ENCODE measurements at regions not wholly inside any gene's neighbourhood (a gene's known extent, or its start where the extent isn't known, plus 50 kb on each side); places are given as distances from the start of the nearest gene placed in this dataset.
A peak's percentile ranks its signal among the peaks of the same experiment; 100 is the strongest.

DNA sequence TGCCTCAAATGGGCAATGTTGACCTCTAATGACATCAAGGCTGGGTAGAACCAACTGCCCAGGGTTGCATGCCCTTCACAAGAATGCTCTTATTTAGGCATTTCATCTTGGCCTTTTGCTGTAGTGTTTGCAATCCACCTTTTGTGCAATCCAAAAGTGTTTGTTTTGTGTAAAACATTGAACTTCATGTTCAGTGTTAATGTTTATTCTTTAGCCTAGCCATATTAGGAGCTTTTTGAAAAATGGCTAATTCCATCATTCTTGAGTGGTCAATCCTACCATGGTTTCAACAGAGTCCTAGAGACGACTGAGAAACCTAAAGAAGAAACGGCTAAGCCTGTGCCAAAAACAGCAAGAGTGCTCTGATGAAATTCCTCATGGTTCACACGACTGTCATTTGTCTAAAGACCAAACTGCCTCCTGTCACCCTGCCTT is 279.6 kb upstream of the PRDM1 start:
- no peak overlapping the region for H3K4me3 ChIP-seq
- H3F3A ChIP-seq (ENCODE audit: insufficient read depth, low read depth): peaks cover 32% of the 10 kb centered on the region
- no peak overlapping the region for H3K4me2 ChIP-seq
- no peaks in the 10 kb centered on the region for H4K20me1 ChIP-seq (ENCODE audit: insufficient read depth)
- no peak overlapping the region for H2AFZ ChIP-seq
- ChIA-PET CTCF (no interaction called here), POLR2A (ENCODE audit: unreplicated experiment) (no interaction called here)
- intact Hi-C loops (cut with micrococcal nuclease; ENCODE audit: unreplicated experiment): no loop called here
- H3K4me1 ChIP-seq (replicated peaks; ENCODE audit: insufficient read depth): peaks cover 59% of the 10 kb centered on the region
- peaks cover 32% of the 10 kb centered on the region for H3K9me3 ChIP-seq (ENCODE audit: insufficient read depth, low read depth)
- no peaks in the 10 kb centered on the region for H3K9me2 ChIP-seq (ENCODE audit: insufficient read depth)
- H3K36me3 ChIP-seq (ENCODE audit: low read depth): 0 out of 2 replicates have a peak, but pooled peaks cover 7% of the 10 kb centered on the region
- TF ChIP-seq EZH2 (IDR thresholded peaks at IDR 0.05; ENCODE audit: low read depth): no peak
- TF ChIP-seq, protein P1, sequence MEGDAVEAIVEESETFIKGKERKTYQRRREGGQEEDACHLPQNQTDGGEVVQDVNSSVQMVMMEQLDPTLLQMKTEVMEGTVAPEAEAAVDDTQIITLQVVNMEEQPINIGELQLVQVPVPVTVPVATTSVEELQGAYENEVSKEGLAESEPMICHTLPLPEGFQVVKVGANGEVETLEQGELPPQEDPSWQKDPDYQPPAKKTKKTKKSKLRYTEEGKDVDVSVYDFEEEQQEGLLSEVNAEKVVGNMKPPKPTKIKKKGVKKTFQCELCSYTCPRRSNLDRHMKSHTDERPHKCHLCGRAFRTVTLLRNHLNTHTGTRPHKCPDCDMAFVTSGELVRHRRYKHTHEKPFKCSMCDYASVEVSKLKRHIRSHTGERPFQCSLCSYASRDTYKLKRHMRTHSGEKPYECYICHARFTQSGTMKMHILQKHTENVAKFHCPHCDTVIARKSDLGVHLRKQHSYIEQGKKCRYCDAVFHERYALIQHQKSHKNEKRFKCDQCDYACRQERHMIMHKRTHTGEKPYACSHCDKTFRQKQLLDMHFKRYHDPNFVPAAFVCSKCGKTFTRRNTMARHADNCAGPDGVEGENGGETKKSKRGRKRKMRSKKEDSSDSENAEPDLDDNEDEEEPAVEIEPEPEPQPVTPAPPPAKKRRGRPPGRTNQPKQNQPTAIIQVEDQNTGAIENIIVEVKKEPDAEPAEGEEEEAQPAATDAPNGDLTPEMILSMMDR (conservative IDR thresholded peaks at IDR 0.05): no peak
- no peak overlapping the region for H3K27ac ChIP-seq
- no peaks in the 10 kb centered on the region for H3K27me3 ChIP-seq (ENCODE audit: insufficient read depth, low read depth)
- BruUV-seq (replicated peaks): no TSS peak
- no peaks in the 10 kb centered on the region for H3K79me2 ChIP-seq (ENCODE audit: low read depth)
- no peak for DNase-seq

- ChIA-PET CTCF (no interaction called here), POLR2A (ENCODE audit: unreplicated experiment) (no interaction called here)
- Histone ChIP-seq H3K9me3 (ENCODE audit: insufficient read depth, low read depth) (peaks cover 32% of the 10 kb centered on the region), H3K27ac (peak overlapping the region; percentile 58; the same call in 1 of the 2 replicates), H3K4me2 (no peak overlapping the region), H3F3A (ENCODE audit: insufficient read depth, low read depth) (peaks cover 28% of the 10 kb centered on the region), H3K27me3 (ENCODE audit: insufficient read depth, low read depth) (no peaks in the 10 kb centered on the region), H3K4me3 (no peak overlapping the region), H3K36me3 (ENCODE audit: low read depth) (0 out of 2 replicates have a peak, but pooled peaks cover 7% of the 10 kb centered on the region), H3K79me2 (ENCODE audit: low read depth) (no peaks in the 10 kb centered on the region), H2AFZ (no peak overlapping the region), H3K4me1 (replicated peaks; ENCODE audit: insufficient read depth) (peaks cover 49% of the 10 kb centered on the region), H3K9me2 (ENCODE audit: insufficient read depth) (no peaks in the 10 kb centered on the region), H4K20me1 (ENCODE audit: insufficient read depth) (no peaks in the 10 kb centered on the region)
- no peak for DNase-seq
- BruUV-seq (replicated peaks): no TSS peak
- TF ChIP-seq, protein P1 (conservative IDR thresholded peaks at IDR 0.05): no peak
- TF ChIP-seq EZH2 (IDR thresholded peaks at IDR 0.05; ENCODE audit: low read depth): no peak
- intact Hi-C loops (cut with micrococcal nuclease; ENCODE audit: unreplicated experiment): no loop called here
These were observed 280.6 kb upstream of the PRDM1 start for GRCh38 chr6:105805501-105806023.

- intact Hi-C loops (cut with micrococcal nuclease; ENCODE audit: unreplicated experiment): no loop called here
- no peaks in the 10 kb centered on the region for H3K9me2 ChIP-seq (ENCODE audit: insufficient read depth)
- ChIA-PET CTCF (no interaction called here), POLR2A (ENCODE audit: unreplicated experiment) (interaction anchor here (0.5 kb wide), 1 partner anchor 15 kb away, joined by 3 read pairs; no protein-coding TSS in a partner anchor)
- H2AFZ ChIP-seq: no peak overlapping the region
- H3K4me2 ChIP-seq: 0 out of 2 replicates have a peak overlapping the region, but pooled peaks have one; percentile 4
- H3K27ac ChIP-seq: peak overlapping the region; percentile 58
- H3K36me3 ChIP-seq (ENCODE audit: low read depth): 0 out of 2 replicates have a peak, but pooled peaks cover 7% of the 10 kb centered on the region
- no peak for TF ChIP-seq EZH2 (IDR thresholded peaks at IDR 0.05; ENCODE audit: low read depth)
- TF ChIP-seq, protein P1 (conservative IDR thresholded peaks at IDR 0.05): no peak
- H3K4me3 ChIP-seq: no peak overlapping the region
- no TSS peak for BruUV-seq (replicated peaks)
- peaks cover 16% of the 10 kb centered on the region; the same call in 1 of the 2 replicates for H3F3A ChIP-seq (ENCODE audit: insufficient read depth, low read depth)
- no peaks in the 10 kb centered on the region for H4K20me1 ChIP-seq (ENCODE audit: insufficient read depth)
- H3K4me1 ChIP-seq (replicated peaks; ENCODE audit: insufficient read depth): peaks cover 38% of the 10 kb centered on the region
- no peaks in the 10 kb centered on the region for H3K79me2 ChIP-seq (ENCODE audit: low read depth)
- DNase-seq: peak in 1 of 2 experiments; percentile 79
- no peaks in the 10 kb centered on the region for H3K27me3 ChIP-seq (ENCODE audit: insufficient read depth, low read depth)
- peaks cover 32% of the 10 kb centered on the region for H3K9me3 ChIP-seq (ENCODE audit: insufficient read depth, low read depth)
These were observed 281.7 kb upstream of the PRDM1 start for GRCh38 chr6:105804424-105804823.

Measured in PC-9 (cell line).